C4-2B (cell line): ENCODE measurements at regions not wholly inside any gene's neighbourhood (a gene's known extent, or its start where the extent isn't known, plus 50 kb on each side); places are given as distances from the start of the nearest gene placed in this dataset.

Experiments used
- CTCF ChIP-seq: fragments of 450-650 bp; conservative IDR thresholded peaks from 2 replicates; pipeline ENCODE4 v1.5.1; 2017; ENCODE audit warnings: mild to moderate bottlenecking
- ZFX ChIP-seq: fragments of 450-650 bp; IDR thresholded peaks from 2 replicates; pipeline ENCODE4 v1.6.1; 2017

GRCh38 chr17:69620363-69620762, 205.9 kb downstream of the MAP2K6 start:
- no peak for TF ChIP-seq CTCF
- TF ChIP-seq ZFX: no peak
